ENCODE measurements at regions not wholly inside any gene's neighbourhood (a gene's known extent, or its start where the extent isn't known, plus 50 kb on each side); places are given as distances from the start of the nearest gene placed in this dataset.

- TF ChIP-seq POLR2AphosphoS5 (IDR thresholded peaks at IDR 0.05) (no peak), POLR2A (IDR thresholded peaks at IDR 0.05) (no peak), CTCF (IDR thresholded peaks at IDR 0.05) (no peak)
These were observed 80.4 kb upstream of the SPATA13 start for GRCh38 chr13:24080134-24080533.

Data from stomach (tissue), 4 donors.